HEK293 (cell line): ENCODE measurements at regions not wholly inside any gene's neighbourhood (a gene's known extent, or its start where the extent isn't known, plus 50 kb on each side); places are given as distances from the start of the nearest gene placed in this dataset.

Experiments
- YY1 ChIP-seq: fragments of 450-650 bp; formaldehyde crosslinking; IDR thresholded peaks from 2 replicates; pipeline ENCODE4 v1.5.1; 2018; ENCODE audit warnings: missing biosample characterization, missing genetic modification characterization
- ZNF133 ChIP-seq: fragments of 450-650 bp; formaldehyde crosslinking; IDR thresholded peaks from 2 replicates; pipeline ENCODE4 v1.5.1; 2016; ENCODE audit warnings: missing biosample characterization, missing genetic modification characterization
- ZNF138 ChIP-seq: fragments of 450-650 bp; formaldehyde crosslinking; IDR thresholded peaks from 2 replicates; pipeline ENCODE4 v1.5.1; 2016; ENCODE audit warnings: missing biosample characterization, missing genetic modification characterization, borderline replicate concordance
- ZNF274 ChIP-seq, 2 experiments: fragments of 200-500 bp in 1 of 2; fragments of 450-650 bp in 1 of 2; sonication (Bioruptor generic) in 1 of 2; formaldehyde crosslinking in 1 of 2; IDR thresholded peaks; 2 replicates each; pipeline versions ENCODE4 v1.5.1 to v1.6.1; 2014 to 2016; ENCODE audit warnings: borderline replicate concordance in 1 of 2, inconsistent platforms in 1 of 2, low read length in 1 of 2, missing biosample characterization in 1 of 2, missing genetic modification characterization in 1 of 2
- ZNF707 ChIP-seq: fragments of 450-650 bp; formaldehyde crosslinking; IDR thresholded peaks from 2 replicates; pipeline ENCODE4 v1.5.1; 2016; ENCODE audit warnings: missing biosample characterization, missing genetic modification characterization
- TF ChIP-seq, protein P1 (sequence below): fragments of 450-650 bp; IDR thresholded peaks from 2 replicates; pipeline ENCODE4 v1.5.1; 2018; ENCODE audit warnings: missing biosample characterization, mild to moderate bottlenecking, missing genetic modification characterization

DNA sequence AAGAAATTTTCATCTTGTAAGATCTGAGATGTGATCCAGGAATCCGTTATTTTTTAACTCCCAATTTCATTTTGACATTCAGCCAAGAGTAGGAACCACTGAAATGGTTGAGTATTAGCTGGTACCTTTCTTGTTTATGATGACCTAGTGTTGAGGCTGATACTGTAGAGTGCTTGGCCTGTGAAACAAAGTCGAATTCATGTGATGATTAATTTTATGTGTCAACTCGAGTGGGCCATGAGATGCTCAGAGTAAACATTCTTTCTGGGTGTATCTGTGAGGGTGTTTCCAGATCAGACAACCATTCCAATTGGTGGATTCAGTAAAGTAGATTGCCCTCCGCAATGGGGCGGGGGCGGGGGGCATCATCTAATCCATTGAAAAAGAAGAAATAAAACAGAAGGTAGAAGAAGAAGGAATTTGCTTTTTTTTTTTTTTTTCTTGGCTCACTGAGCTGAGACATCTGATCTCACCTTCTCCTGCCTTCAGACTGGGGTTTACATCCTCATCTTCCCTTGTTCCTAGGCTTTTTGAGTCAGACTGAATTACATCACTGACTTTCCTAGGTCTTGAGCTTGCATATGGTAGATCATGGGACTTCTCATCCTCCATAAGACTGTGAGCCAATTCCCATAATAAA is 264.6 kb upstream of the KCNJ16 start:
- TF ChIP-seq, protein P1, sequence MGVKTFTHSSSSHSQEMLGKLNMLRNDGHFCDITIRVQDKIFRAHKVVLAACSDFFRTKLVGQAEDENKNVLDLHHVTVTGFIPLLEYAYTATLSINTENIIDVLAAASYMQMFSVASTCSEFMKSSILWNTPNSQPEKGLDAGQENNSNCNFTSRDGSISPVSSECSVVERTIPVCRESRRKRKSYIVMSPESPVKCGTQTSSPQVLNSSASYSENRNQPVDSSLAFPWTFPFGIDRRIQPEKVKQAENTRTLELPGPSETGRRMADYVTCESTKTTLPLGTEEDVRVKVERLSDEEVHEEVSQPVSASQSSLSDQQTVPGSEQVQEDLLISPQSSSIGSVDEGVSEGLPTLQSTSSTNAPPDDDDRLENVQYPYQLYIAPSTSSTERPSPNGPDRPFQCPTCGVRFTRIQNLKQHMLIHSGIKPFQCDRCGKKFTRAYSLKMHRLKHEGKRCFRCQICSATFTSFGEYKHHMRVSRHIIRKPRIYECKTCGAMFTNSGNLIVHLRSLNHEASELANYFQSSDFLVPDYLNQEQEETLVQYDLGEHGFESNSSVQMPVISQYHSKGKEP, result no peak
- TF ChIP-seq YY1 (no peak), ZNF133 (tag by site-specific recombination) (no peak), ZNF138 (tag by site-specific recombination) (no peak), ZNF274 (IDR thresholded peaks at IDR 0.05; ENCODE audit: low read length) (no peak), ZNF274 (tag by site-specific recombination; IDR thresholded peaks at IDR 0.05; ENCODE audit: borderline replicate concordance) (no peak), ZNF707 (tag by site-specific recombination) (no peak)
